Epithelial cell of proximal tubule (primary cell): ENCODE measurements at regions not wholly inside any gene's neighbourhood (a gene's known extent, or its start where the extent isn't known, plus 50 kb on each side); places are given as distances from the start of the nearest gene placed in this dataset.

Experiments used
- DNase-seq: peaks from one replicate; pipeline ENCODE4 v3.0.0-alpha.2; 2011; ENCODE audit warnings: low read depth
- H3K4me3 ChIP-seq: 2 replicates; pipeline ENCODE4 v1.5.1; 2011; ENCODE audit warnings: low read depth, mild to moderate bottlenecking, low read length
- TF ChIP-seq, protein P1 (sequence below): conservative IDR thresholded peaks from 2 replicates; pipeline ENCODE4 v1.5.1; 2012; ENCODE audit warnings: low read depth, mild to moderate bottlenecking, low read length

GRCh38 chr5:174242573-174242972 is 197.1 kb downstream of the NSG2 start:
- H3K4me3 ChIP-seq = no peak overlapping the region
- no peak for DNase-seq
- TF ChIP-seq, protein P1, sequence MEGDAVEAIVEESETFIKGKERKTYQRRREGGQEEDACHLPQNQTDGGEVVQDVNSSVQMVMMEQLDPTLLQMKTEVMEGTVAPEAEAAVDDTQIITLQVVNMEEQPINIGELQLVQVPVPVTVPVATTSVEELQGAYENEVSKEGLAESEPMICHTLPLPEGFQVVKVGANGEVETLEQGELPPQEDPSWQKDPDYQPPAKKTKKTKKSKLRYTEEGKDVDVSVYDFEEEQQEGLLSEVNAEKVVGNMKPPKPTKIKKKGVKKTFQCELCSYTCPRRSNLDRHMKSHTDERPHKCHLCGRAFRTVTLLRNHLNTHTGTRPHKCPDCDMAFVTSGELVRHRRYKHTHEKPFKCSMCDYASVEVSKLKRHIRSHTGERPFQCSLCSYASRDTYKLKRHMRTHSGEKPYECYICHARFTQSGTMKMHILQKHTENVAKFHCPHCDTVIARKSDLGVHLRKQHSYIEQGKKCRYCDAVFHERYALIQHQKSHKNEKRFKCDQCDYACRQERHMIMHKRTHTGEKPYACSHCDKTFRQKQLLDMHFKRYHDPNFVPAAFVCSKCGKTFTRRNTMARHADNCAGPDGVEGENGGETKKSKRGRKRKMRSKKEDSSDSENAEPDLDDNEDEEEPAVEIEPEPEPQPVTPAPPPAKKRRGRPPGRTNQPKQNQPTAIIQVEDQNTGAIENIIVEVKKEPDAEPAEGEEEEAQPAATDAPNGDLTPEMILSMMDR = no peak

DNA sequence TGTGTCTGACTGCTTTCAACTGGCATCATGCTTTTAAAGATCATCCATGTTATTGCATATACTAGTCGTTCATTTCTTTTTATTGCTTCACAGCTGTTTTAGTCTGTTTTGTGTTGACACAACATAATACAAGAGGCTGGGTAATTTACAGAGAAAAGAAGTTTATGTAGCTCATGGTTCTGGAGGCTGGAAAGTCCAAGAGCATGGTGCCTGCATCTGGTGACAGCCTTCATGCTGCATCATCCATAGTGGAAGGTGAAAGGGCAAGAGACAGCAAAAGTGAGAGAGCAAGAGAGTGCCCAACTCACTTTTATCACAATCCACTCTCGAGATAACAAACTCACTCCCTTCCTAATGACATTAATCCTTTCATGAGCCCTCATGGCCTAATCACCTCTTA is 198.4 kb downstream of the NSG2 start:
- H3K4me3 ChIP-seq = no peak overlapping the region
- no peak for DNase-seq
- TF ChIP-seq, protein P1 = no peak

GRCh38 chr5:174245516-174246075 is 200.1 kb downstream of the NSG2 start:
- TF ChIP-seq, protein P1 = no peak
- no peak overlapping the region for H3K4me3 ChIP-seq
- no peak for DNase-seq

GRCh38 chr5:174246743-174247142 is 201.2 kb downstream of the NSG2 start:
- TF ChIP-seq, protein P1 = no peak
- DNase-seq = no peak
- no peak overlapping the region for H3K4me3 ChIP-seq

DNA sequence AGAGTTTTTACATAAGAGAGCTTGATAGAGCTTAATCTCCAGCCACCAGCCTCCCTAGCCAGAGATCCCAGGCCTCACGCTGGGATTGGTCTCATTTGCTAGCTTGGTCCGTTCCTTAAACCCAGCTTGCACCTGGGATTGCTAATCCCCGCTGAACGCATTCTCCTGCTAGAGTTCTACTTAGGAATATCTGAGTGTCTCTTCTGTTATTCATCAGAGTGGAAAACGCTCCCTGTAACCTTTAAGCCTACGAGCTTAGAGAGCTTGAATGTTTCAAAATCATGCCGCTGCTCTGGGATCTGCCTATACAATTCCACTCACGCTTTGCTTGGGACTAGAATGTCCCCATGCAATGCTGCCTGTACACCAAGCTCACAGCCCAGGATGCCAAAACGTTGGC is 201.8 kb downstream of the NSG2 start:
- no peak overlapping the region for H3K4me3 ChIP-seq
- TF ChIP-seq, protein P1 = no peak
- no peak for DNase-seq

- H3K4me3 ChIP-seq = no peak overlapping the region
- TF ChIP-seq, protein P1 = no peak
- DNase-seq = no peak
Measured at GRCh38 chr5:174251305-174252000, 205.9 kb downstream of the NSG2 start.

DNA sequence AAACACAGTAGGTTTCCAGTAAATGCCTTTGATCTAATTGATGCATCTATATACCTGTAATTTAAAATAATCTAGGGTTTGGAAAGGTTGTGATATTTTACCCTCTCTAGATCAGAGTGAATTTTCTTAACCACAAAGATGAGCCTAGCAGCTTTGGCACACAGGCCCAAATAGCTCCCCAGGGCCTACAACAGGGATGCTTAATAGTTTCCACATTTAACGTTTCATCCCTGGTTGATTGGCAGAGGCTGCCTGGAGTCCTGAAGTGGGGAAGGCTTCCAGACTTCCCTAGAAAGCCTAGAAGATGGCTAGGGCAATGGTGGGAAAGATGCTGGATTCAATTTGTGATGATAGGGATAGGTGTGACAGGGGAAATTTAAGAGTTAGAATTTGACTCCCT is 206.6 kb downstream of the NSG2 start:
- H3K4me3 ChIP-seq = no peak overlapping the region
- DNase-seq = no peak
- TF ChIP-seq, protein P1 = no peak
